ENCODE measurements at regions not wholly inside any gene's neighbourhood (a gene's known extent, or its start where the extent isn't known, plus 50 kb on each side); places are given as distances from the start of the nearest gene placed in this dataset.

DNA sequence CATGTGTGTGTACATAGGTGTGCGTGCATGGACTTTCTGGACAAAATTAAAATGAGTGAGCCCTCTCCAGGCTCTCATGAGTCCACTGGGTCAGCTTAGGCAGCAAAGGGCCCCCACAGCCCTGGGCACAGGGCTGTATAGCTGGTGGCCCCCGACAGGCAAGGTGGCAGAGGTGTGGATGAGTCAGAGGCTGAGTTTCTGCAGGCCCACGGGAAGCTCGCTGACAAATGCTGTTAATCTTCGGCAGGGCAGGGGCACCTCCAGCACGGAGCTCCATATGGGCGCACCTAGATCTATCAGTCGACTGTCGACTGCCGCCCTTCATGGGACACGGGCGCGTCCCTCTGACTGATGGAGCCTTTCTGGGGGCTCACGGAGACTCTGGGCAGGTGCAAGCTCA, 181.1 kb downstream of the URI1 start:
- Histone ChIP-seq H3K9me3 (no peaks in the 10 kb centered on the region), H3K4me3 (no peak overlapping the region), H3K4me1 (no peaks in the 10 kb centered on the region), H3K36me3 (no peaks in the 10 kb centered on the region), H3K27me3 (peaks cover 0 to 11% of the 10 kb centered on the region in 2 donors), H3K27ac (no peak overlapping the region)
- TF ChIP-seq CTCF (IDR thresholded peaks at IDR 0.05) = no peak
- intact Hi-C loops (cut with DNase I; ENCODE audit: low total_unique reads) = no loop called here
- DNase-seq = no peak

GRCh38 chr19:30123611-30124010, 181.6 kb downstream of the URI1 start:
- DNase-seq = no peak
- Histone ChIP-seq H3K4me1 (no peaks in the 10 kb centered on the region), H3K4me3 (no peak overlapping the region), H3K9me3 (no peaks in the 10 kb centered on the region), H3K36me3 (no peaks in the 10 kb centered on the region), H3K27me3 (peaks cover 0 to 11% of the 10 kb centered on the region in 2 donors), H3K27ac (no peak overlapping the region)
- intact Hi-C loops (cut with DNase I; ENCODE audit: low total_unique reads) = no loop called here
- TF ChIP-seq CTCF (IDR thresholded peaks at IDR 0.05) = no peak

- no peaks in the 10 kb centered on the region for H3K36me3 ChIP-seq
- no peak overlapping the region for H3K4me3 ChIP-seq
- H3K27ac ChIP-seq = no peak overlapping the region
- intact Hi-C loops (cut with DNase I; ENCODE audit: low total_unique reads) = no loop called here
- DNase-seq = no peak
- no peak for TF ChIP-seq CTCF (IDR thresholded peaks at IDR 0.05)
- H3K27me3 ChIP-seq = peaks cover 0 to under 1% of the 10 kb centered on the region in 2 donors
- H3K4me1 ChIP-seq = no peaks in the 10 kb centered on the region
- H3K9me3 ChIP-seq = no peaks in the 10 kb centered on the region
These were observed 186.2 kb downstream of the URI1 start for GRCh38 chr19:30128211-30128610.

DNA sequence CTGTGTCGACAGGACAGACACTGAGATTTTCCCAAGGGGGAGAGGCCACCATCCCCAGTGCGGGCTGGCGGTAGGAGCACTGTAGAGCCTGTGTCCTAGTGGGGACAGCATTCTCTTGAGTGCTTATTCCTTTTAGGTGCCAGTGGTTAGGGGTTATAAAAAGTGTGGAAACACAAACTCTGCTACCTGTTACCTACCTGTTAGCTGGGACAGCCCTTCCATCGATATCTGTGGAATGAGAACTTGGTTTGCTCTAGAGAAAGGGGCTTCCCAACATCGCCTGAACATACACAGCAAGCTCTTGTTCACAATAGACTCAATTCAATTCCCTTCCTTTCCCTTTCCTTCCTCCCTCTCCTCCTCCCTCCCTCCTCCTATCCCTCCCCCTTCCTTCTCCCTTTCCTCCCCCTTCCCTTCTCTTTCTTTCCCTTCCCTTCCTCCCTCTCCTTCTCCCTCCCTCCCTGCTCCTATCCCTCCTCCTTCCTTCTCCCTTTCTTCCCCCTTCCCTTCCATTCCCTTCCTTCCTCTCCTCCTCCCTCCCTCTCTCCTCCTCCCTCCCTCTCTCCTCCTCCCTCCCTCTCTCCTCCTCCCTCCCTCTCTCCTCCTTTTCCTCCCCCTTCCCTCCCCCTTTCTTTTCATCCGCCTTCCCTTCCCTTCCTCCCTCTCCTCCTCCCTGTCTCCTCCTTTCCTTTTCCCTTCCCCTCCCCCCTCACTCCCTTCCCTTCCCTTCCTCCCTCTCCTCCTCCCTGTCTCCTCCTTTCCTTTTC, 188.5 kb downstream of the URI1 start:
- TF ChIP-seq CTCF (IDR thresholded peaks at IDR 0.05) = no peak
- DNase-seq = no peak
- H3K36me3 ChIP-seq = no peaks in the 10 kb centered on the region
- no peaks in the 10 kb centered on the region for H3K4me1 ChIP-seq
- intact Hi-C loops (cut with DNase I; ENCODE audit: low total_unique reads) = no loop called here
- H3K9me3 ChIP-seq = no peaks in the 10 kb centered on the region
- H3K27me3 ChIP-seq = no peaks in the 10 kb centered on the region
- H3K27ac ChIP-seq = no peak overlapping the region
- H3K4me3 ChIP-seq = no peak overlapping the region

DNA sequence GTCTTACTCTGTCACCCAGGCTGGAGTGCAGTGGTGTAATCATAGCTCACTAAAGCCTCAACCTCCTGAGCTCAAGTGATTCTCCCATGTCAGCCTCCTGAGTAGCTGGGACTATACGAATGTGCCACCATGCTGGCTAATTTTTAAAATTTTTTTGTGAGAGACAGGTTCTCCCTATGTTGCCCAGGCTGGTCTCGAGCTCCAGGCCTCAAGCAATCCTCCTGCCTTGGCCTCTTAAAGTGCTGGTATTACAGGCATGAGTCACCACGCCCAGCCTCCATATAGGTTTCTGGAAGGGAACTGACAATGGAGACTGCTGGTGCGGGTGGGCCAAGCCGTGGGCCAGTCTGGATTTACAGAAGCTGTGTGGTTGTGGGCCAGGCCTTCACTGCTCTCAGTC, 189.2 kb downstream of the URI1 start:
- Histone ChIP-seq H3K9me3 (no peaks in the 10 kb centered on the region), H3K4me1 (no peaks in the 10 kb centered on the region), H3K27me3 (no peaks in the 10 kb centered on the region), H3K27ac (no peak overlapping the region), H3K4me3 (no peak overlapping the region), H3K36me3 (no peaks in the 10 kb centered on the region)
- intact Hi-C loops (cut with DNase I; ENCODE audit: low total_unique reads) = no loop called here
- TF ChIP-seq CTCF (IDR thresholded peaks at IDR 0.05) = no peak
- no peak for DNase-seq

Data from tibial artery (tissue), 4 donors.